GM23338 (cell line): ENCODE measurements at regions not wholly inside any gene's neighbourhood (a gene's known extent, or its start where the extent isn't known, plus 50 kb on each side); places are given as distances from the start of the nearest gene placed in this dataset.

Experiments
- ATAC-seq: fragments of 200-7000 bp; cut with Tn5 transposase; 3 replicates; pipeline ENCODE4 v1.9.1; 2020
- DNase-seq: peaks from one replicate; pipeline ENCODE4 v3.0.0-alpha.2; 2015; ENCODE audit warnings: low spot score
- H2AFZ ChIP-seq: fragments of 200-600 bp; sonication (generic); 2 replicates; pipeline ENCODE4 v1.8.0; 2016; ENCODE audit warnings: antibody characterized with exemption, mild to moderate bottlenecking, moderate library complexity
- H3F3A ChIP-seq: fragments of 200-600 bp; sonication (generic); replicated peaks from 2 replicates; pipeline ENCODE4 v1.8.0; 2017; ENCODE audit warnings: antibody characterized with exemption, mixed run types, low read depth
- H3K27ac ChIP-seq: fragments of 200-600 bp; sonication (generic); 2 replicates; pipeline ENCODE4 v1.6.1; 2016; ENCODE audit warnings: low read depth
- H3K27me3 ChIP-seq: fragments of 200-600 bp; sonication (generic); 2 replicates; pipeline ENCODE4 v1.8.0; 2016; ENCODE audit warnings: mild to moderate bottlenecking, mixed run types, moderate library complexity; ENCODE audit not compliant: insufficient read depth
- H3K36me3 ChIP-seq: fragments of 200-600 bp; sonication (generic); 2 replicates; pipeline ENCODE4 v1.8.0; 2016; ENCODE audit warnings: mild to moderate bottlenecking; ENCODE audit not compliant: insufficient read depth
- H3K4me1 ChIP-seq: fragments of 200-600 bp; sonication (generic); 2 replicates; pipeline ENCODE4 v1.8.0; 2016; ENCODE audit warnings: mild to moderate bottlenecking, moderate library complexity; ENCODE audit not compliant: insufficient read depth
- H3K4me2 ChIP-seq: fragments of 200-600 bp; sonication (generic); 2 replicates; pipeline ENCODE4 v1.7.1; 2017; ENCODE audit warnings: mixed run types
- H3K4me3 ChIP-seq: fragments of 200-600 bp; sonication (generic); 2 replicates; pipeline ENCODE4 v1.6.1; 2016; ENCODE audit warnings: mixed run types
- H3K79me2 ChIP-seq: fragments of 200-600 bp; sonication (generic); replicated peaks from 2 replicates; pipeline ENCODE4 v1.8.0; 2017; ENCODE audit warnings: mild to moderate bottlenecking; ENCODE audit not compliant: insufficient read depth
- H3K9me2 ChIP-seq: fragments of 200-600 bp; sonication (generic); 2 replicates; pipeline ENCODE4 v1.8.0; 2017; ENCODE audit not compliant: insufficient read depth
- H4K20me1 ChIP-seq: fragments of 200-600 bp; sonication (generic); replicated peaks from 2 replicates; pipeline ENCODE4 v1.8.0; 2017; ENCODE audit warnings: mild to moderate bottlenecking; ENCODE audit not compliant: insufficient read depth
- H3K27ac Mint-ChIP-seq: 2 replicates; pipeline ENCODE4 v1.8.0; 2020; ENCODE audit warnings: inconsistent platforms, mild to moderate bottlenecking, moderate library complexity, mixed read lengths
- H3K27me3 Mint-ChIP-seq: 3 replicates; pipeline ENCODE4 v1.8.0; 2022; ENCODE audit warnings: low read depth, mild to moderate bottlenecking, moderate library complexity, mixed read lengths, inconsistent platforms; ENCODE audit not compliant: insufficient read depth, poor library complexity
- H3K36me3 Mint-ChIP-seq: 3 replicates; pipeline ENCODE4 v1.8.0; 2021; ENCODE audit warnings: low read depth, mild to moderate bottlenecking, inconsistent platforms, moderate library complexity, mixed read lengths
- H3K4me1 Mint-ChIP-seq: 3 replicates; pipeline ENCODE4 v1.8.0; 2020; ENCODE audit warnings: mild to moderate bottlenecking, inconsistent platforms, mixed read lengths
- H3K4me3 Mint-ChIP-seq: 3 replicates; pipeline ENCODE4 v1.8.0; 2021; ENCODE audit warnings: moderate library complexity, mild to moderate bottlenecking, inconsistent platforms, mixed read lengths
- H3K9me3 Mint-ChIP-seq: 3 replicates; pipeline ENCODE4 v1.8.0; 2020; ENCODE audit warnings: moderate library complexity, mild to moderate bottlenecking, inconsistent platforms, mixed read lengths
- CREB1 ChIP-seq: fragments of 250-450 bp; sonication (Bioruptor Pico); IDR thresholded peaks from 2 replicates; pipeline ENCODE4 v1.5.0; 2020; ENCODE audit warnings: low read depth, mild to moderate bottlenecking, moderate library complexity
- CTCF ChIP-seq, 2 experiments: fragments of 200-600 bp in 1 of 2; sonication (generic) in 1 of 2; conservative IDR thresholded peaks; 2 replicates each; pipeline versions ENCODE4 v1.5.1 to v1.6.1; 2016 to 2017; ENCODE audit warnings: antibody characterized with exemption in 2 of 2, low read depth in 2 of 2, mild to moderate bottlenecking in 2 of 2, moderate library complexity in 1 of 2
- ETS1 ChIP-seq: IDR thresholded peaks from 2 replicates; pipeline ENCODE4 v1.6.1; 2016; ENCODE audit warnings: antibody characterized with exemption
- EZH2 ChIP-seq: fragments of 200-600 bp; sonication (generic); IDR thresholded peaks from one replicate; pipeline ENCODE4 v1.8.0; 2017; ENCODE audit warnings: antibody characterized with exemption, mild to moderate bottlenecking, low read depth; ENCODE audit not compliant: unreplicated experiment
- EZH2phosphoT487 ChIP-seq: fragments of 200-600 bp; sonication (generic); IDR thresholded peaks from one replicate; pipeline ENCODE4 v1.8.1; 2018; ENCODE audit warnings: antibody characterized with exemption; ENCODE audit not compliant: unreplicated experiment
- JUNB ChIP-seq: IDR thresholded peaks from one replicate; pipeline ENCODE4 v1.6.1; 2016; ENCODE audit warnings: antibody characterized with exemption; ENCODE audit not compliant: unreplicated experiment
- NANOG ChIP-seq: IDR thresholded peaks from 2 replicates; pipeline ENCODE4 v1.6.1; 2016; ENCODE audit warnings: antibody characterized with exemption, borderline replicate concordance
- POLR2AphosphoS5 ChIP-seq: IDR thresholded peaks from 2 replicates; pipeline ENCODE4 v1.6.1; 2016; ENCODE audit warnings: antibody characterized with exemption, low read depth
- REST ChIP-seq: IDR thresholded peaks from one replicate; pipeline ENCODE4 v1.6.1; 2018; ENCODE audit warnings: antibody characterized with exemption; ENCODE audit not compliant: unreplicated experiment
- STAT1 ChIP-seq: IDR thresholded peaks from one replicate; pipeline ENCODE4 v1.6.1; 2016; ENCODE audit warnings: antibody characterized with exemption; ENCODE audit not compliant: unreplicated experiment
- ZNF114 ChIP-seq: fragments of 250-450 bp; sonication (Bioruptor Pico); IDR thresholded peaks from 2 replicates; pipeline ENCODE4 v1.5.0; 2020; ENCODE audit warnings: mild to moderate bottlenecking, moderate library complexity
- ZNF331 ChIP-seq: fragments of 250-450 bp; sonication (Bioruptor Pico); IDR thresholded peaks from 2 replicates; pipeline ENCODE4 v1.5.0; 2020; ENCODE audit warnings: low read depth, mild to moderate bottlenecking, moderate library complexity
- ZNF462 ChIP-seq: fragments of 250-450 bp; sonication (Bioruptor Pico); IDR thresholded peaks from 2 replicates; pipeline ENCODE4 v1.5.0; 2020; ENCODE audit warnings: mild to moderate bottlenecking, moderate library complexity

GRCh38 chr16:21339269-21339641 is 61.2 kb upstream of the CRYM start:
- Histone ChIP-seq H3K4me2 (no peak overlapping the region), H2AFZ (no peak overlapping the region), H3K79me2 (no peaks in the 10 kb centered on the region), H4K20me1 (no peaks in the 10 kb centered on the region), H3F3A (no peaks in the 10 kb centered on the region), H3K27me3 (no peaks in the 10 kb centered on the region), H3K9me2 (no peaks in the 10 kb centered on the region), H3K4me3 (no peak overlapping the region), H3K27ac (no peak overlapping the region), H3K4me1 (no peaks in the 10 kb centered on the region), H3K36me3 (no peaks in the 10 kb centered on the region)
- DNase-seq (no peak), ATAC-seq (no peak)
- H3K36me3 Mint-ChIP-seq: peaks cover 10% of the 10 kb centered on the region
- no peak overlapping the region for H3K27ac Mint-ChIP-seq
- no peaks in the 10 kb centered on the region for H3K27me3 Mint-ChIP-seq
- H3K4me1 Mint-ChIP-seq: no peaks in the 10 kb centered on the region
- no peak overlapping the region for H3K4me3 Mint-ChIP-seq
- no peak for TF ChIP-seq REST
- TF ChIP-seq STAT1: no peak
- no peak for TF ChIP-seq ETS1
- no peak for TF ChIP-seq EZH2phosphoT487
- no peak for TF ChIP-seq POLR2AphosphoS5
- no peak for TF ChIP-seq ZNF462 (CRISPR knock-in tag)
- no peak for TF ChIP-seq JUNB
- no peak for TF ChIP-seq NANOG
- no peak for TF ChIP-seq CREB1 (CRISPR knock-in tag)
- TF ChIP-seq ZNF114 (CRISPR knock-in tag): no peak
- no peak for TF ChIP-seq ZNF331 (CRISPR knock-in tag)
- no peak for TF ChIP-seq CTCF (conservative IDR thresholded peaks at IDR 0.05; ENCODE audit: low read depth in 2 of 2)
- TF ChIP-seq EZH2: no peak
- peaks cover 17% of the 10 kb centered on the region for H3K9me3 Mint-ChIP-seq
